ENCODE measurements at regions not wholly inside any gene's neighbourhood (a gene's known extent, or its start where the extent isn't known, plus 50 kb on each side); places are given as distances from the start of the nearest gene placed in this dataset.
"Not testable (repeated sequence)": the region's sequence is repeated elsewhere in the genome, so short reads cannot be mapped to it uniquely, and the experiment has no call there.

- not testable (repeated sequence) for TF ChIP-seq CTCF, POLR2AphosphoS5 (IDR thresholded peaks at IDR 0.05)
These were observed 4482.2 kb upstream of the TPTE start for GRCh38 chr21:6039224-6039623.

All from esophagus muscularis mucosa (tissue), 3 donors.